A673 (cell line): ENCODE measurements at regions not wholly inside any gene's neighbourhood (a gene's known extent, or its start where the extent isn't known, plus 50 kb on each side); places are given as distances from the start of the nearest gene placed in this dataset.

Experiments used
- BruUV-seq: library from RNA; stranded (reverse); fragments of 400-500 nt; replicated peaks from 2 replicates; lab custom pipeline; 2021; lab: Mats Ljungman, UMichigan
- CTCF ChIA-PET: fragments of 300-600 bp; sonication (Branson Sonifier 250); formaldehyde crosslinking; loops from one replicate; lab custom pipeline; 2022; ENCODE audit warnings: antibody characterized with exemption; lab: Charles Lee
- POLR2A ChIA-PET: fragments of 300-600 bp; sonication (Branson Sonifier 250); formaldehyde crosslinking; loops from one replicate; lab custom pipeline; 2022; ENCODE audit warnings: antibody characterized with exemption; ENCODE audit not compliant: low non-redundant PET; lab: Charles Lee
- DNase-seq: peaks from one replicate; pipeline ENCODE4 v3.0.0-alpha.2; 2015; ENCODE audit warnings: low spot score
- H3K27ac ChIP-seq: fragments of 200-600 bp; sonication (generic); 2 replicates; pipeline ENCODE4 v1.5.1; 2016; ENCODE audit warnings: mixed run types, low read depth, mild to moderate bottlenecking, mixed read lengths, antibody characterized with exemption, low read length; ENCODE audit not compliant: poor library complexity, severe bottlenecking
- H3K27me3 ChIP-seq: fragments of 200-600 bp; sonication (generic); replicated peaks from 2 replicates; pipeline ENCODE4 v1.6.1; 2017; ENCODE audit warnings: mixed run types, low read depth, mild to moderate bottlenecking, mixed read lengths, antibody characterized with exemption, low read length; ENCODE audit not compliant: insufficient read depth, poor library complexity
- H3K36me3 ChIP-seq: fragments of 200-600 bp; sonication (generic); 2 replicates; pipeline ENCODE4 v1.6.1; 2016; ENCODE audit warnings: mixed run types, mild to moderate bottlenecking, mixed read lengths, antibody characterized with exemption, low read length; ENCODE audit not compliant: insufficient read depth, poor library complexity, severe bottlenecking
- H3K4me1 ChIP-seq: fragments of 200-600 bp; sonication (generic); 2 replicates; pipeline ENCODE4 v1.6.1; 2017; ENCODE audit warnings: mixed run types, mild to moderate bottlenecking, mixed read lengths, antibody characterized with exemption, low read length; ENCODE audit not compliant: insufficient read depth, poor library complexity, severe bottlenecking
- H3K4me3 ChIP-seq: fragments of 200-600 bp; sonication (generic); 2 replicates; pipeline ENCODE4 v1.5.1; 2016; ENCODE audit warnings: low read depth, mixed run types, mild to moderate bottlenecking, mixed read lengths, low read length; ENCODE audit not compliant: poor library complexity, severe bottlenecking
- H3K9me3 ChIP-seq: fragments of 200-600 bp; sonication (generic); 2 replicates; pipeline ENCODE4 v1.6.1; 2016; ENCODE audit warnings: mixed run types, low read depth, mild to moderate bottlenecking, mixed read lengths, antibody characterized with exemption, low read length; ENCODE audit not compliant: poor library complexity, severe bottlenecking
- CTCF ChIP-seq: fragments of 300-800, 200-600 bp; sonication (generic); conservative IDR thresholded peaks from 2 replicates; pipeline ENCODE4 v1.5.1; 2017; ENCODE audit warnings: low read depth, mild to moderate bottlenecking, antibody characterized with exemption, low read length, moderate library complexity, mixed read lengths
- EZH2 ChIP-seq: fragments of 200-600 bp; sonication (generic); IDR thresholded peaks from 2 replicates; pipeline ENCODE4 v1.6.1; 2017; ENCODE audit warnings: borderline replicate concordance, low read depth, mild to moderate bottlenecking, mixed read lengths, antibody characterized with exemption, low read length; ENCODE audit not compliant: poor library complexity, severe bottlenecking
- intact Hi-C: fragments of 100-400 bp; cut with micrococcal nuclease; formaldehyde crosslinking; loops from one replicate; pipeline ENCODE4 v1.10.0; 2022; ENCODE audit not compliant: unreplicated experiment

GRCh38 chr4:108325561-108325960 is 156.8 kb upstream of the LEF1 start:
- Histone ChIP-seq H3K4me1 (no peaks in the 10 kb centered on the region), H3K4me3 (no peak overlapping the region), H3K9me3 (no peaks in the 10 kb centered on the region), H3K36me3 (no peaks in the 10 kb centered on the region), H3K27me3 (peaks cover 6% of the 10 kb centered on the region), H3K27ac (no peak overlapping the region)
- TF ChIP-seq EZH2, result no peak
- no peak for TF ChIP-seq CTCF
- intact Hi-C loops, result no loop called here
- POLR2A ChIA-PET, result no interaction called here
- BruUV-seq, result no TSS peak
- no peak for DNase-seq
- CTCF ChIA-PET, result no interaction called here

- no TSS peak for BruUV-seq
- H3K4me3 ChIP-seq, result no peak overlapping the region
- ChIA-PET CTCF (no interaction called here), POLR2A (no interaction called here)
- no peaks in the 10 kb centered on the region for H3K36me3 ChIP-seq
- H3K27me3 ChIP-seq, result peaks cover 6% of the 10 kb centered on the region
- no peaks in the 10 kb centered on the region for H3K4me1 ChIP-seq
- TF ChIP-seq EZH2, result no peak
- TF ChIP-seq CTCF, result no peak
- no peak overlapping the region for H3K27ac ChIP-seq
- intact Hi-C loops, result no loop called here
- H3K9me3 ChIP-seq, result no peaks in the 10 kb centered on the region
- no peak for DNase-seq
These were observed 155.7 kb upstream of the LEF1 start for GRCh38 chr4:108324450-108324849.

DNA sequence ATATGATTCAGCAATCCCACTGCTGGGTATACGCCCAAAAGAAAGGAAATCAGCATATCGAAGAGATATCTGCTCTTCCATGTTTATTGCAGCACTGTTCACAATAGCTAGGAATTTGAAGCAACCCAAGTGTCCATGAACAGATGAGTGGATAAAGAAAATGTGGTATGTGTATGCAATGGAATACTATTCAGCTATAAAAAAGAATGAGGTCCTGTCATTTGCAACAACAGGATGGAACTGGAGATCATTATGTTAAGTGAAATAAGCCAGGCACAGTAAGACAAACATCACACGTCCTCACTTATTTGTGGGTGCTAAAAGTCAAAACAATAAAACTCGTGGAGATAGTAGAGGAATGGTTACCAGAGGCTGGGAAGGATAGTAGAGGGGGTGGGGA is 153.8 kb upstream of the LEF1 start:
- ChIA-PET CTCF (no interaction called here), POLR2A (interaction anchor here (0.7 kb wide), 1 partner anchor 57 kb away, joined by 6 read pairs; no protein-coding TSS in a partner anchor)
- peaks cover 3% of the 10 kb centered on the region for H3K27me3 ChIP-seq
- no peak overlapping the region for H3K27ac ChIP-seq
- no peak for TF ChIP-seq CTCF
- TF ChIP-seq EZH2, result no peak
- H3K36me3 ChIP-seq, result no peaks in the 10 kb centered on the region
- intact Hi-C loops, result no loop called here
- DNase-seq, result no peak
- no peaks in the 10 kb centered on the region for H3K4me1 ChIP-seq
- H3K9me3 ChIP-seq, result no peaks in the 10 kb centered on the region
- BruUV-seq, result no TSS peak
- H3K4me3 ChIP-seq, result no peak overlapping the region
